Neural progenitor cell (in vitro differentiated cells): ENCODE measurements at regions not wholly inside any gene's neighbourhood (a gene's known extent, or its start where the extent isn't known, plus 50 kb on each side); places are given as distances from the start of the nearest gene placed in this dataset.
A peak's percentile ranks its signal among the peaks of the same experiment; 100 is the strongest.

ENCODE experiments used
- DNase-seq: peaks from one replicate; pipeline ENCODE4 v3.0.0-alpha.2; 2016; ENCODE audit warnings: low spot score
- H2AFZ ChIP-seq: fragments of 200-600 bp; sonication (generic); replicated peaks from 2 replicates; pipeline ENCODE4 v1.6.1; 2016; ENCODE audit warnings: antibody characterized with exemption
- H3F3A ChIP-seq: fragments of 200-600 bp; sonication (generic); 2 replicates; pipeline ENCODE4 v1.6.1; 2016; ENCODE audit warnings: antibody characterized with exemption, low read depth
- H3K27ac ChIP-seq: fragments of 200-600 bp; sonication (generic); 2 replicates; pipeline ENCODE4 v1.5.1; 2016; ENCODE audit warnings: mild to moderate bottlenecking
- H3K27me3 ChIP-seq: fragments of 200-600 bp; sonication (generic); 2 replicates; pipeline ENCODE4 v1.6.1; 2016; ENCODE audit warnings: mild to moderate bottlenecking, moderate library complexity
- H3K36me3 ChIP-seq: fragments of 200-600 bp; sonication (generic); 2 replicates; pipeline ENCODE4 v1.5.1; 2016
- H3K4me1 ChIP-seq: fragments of 200-600 bp; sonication (generic); 2 replicates; pipeline ENCODE4 v1.6.1; 2016; ENCODE audit warnings: mixed run types
- H3K4me2 ChIP-seq: fragments of 200-600 bp; sonication (generic); 2 replicates; pipeline ENCODE4 v1.6.1; 2016
- H3K4me3 ChIP-seq: fragments of 200-600 bp; sonication (generic); 2 replicates; pipeline ENCODE4 v1.5.1; 2016
- H3K79me2 ChIP-seq: fragments of 200-600 bp; sonication (generic); 2 replicates; pipeline ENCODE4 v1.6.1; 2016; ENCODE audit warnings: low read depth
- H3K9ac ChIP-seq: fragments of 200-600 bp; sonication (generic); 2 replicates; pipeline ENCODE4 v1.6.1; 2016
- H3K9me3 ChIP-seq: fragments of 200-600 bp; sonication (generic); 2 replicates; pipeline ENCODE4 v1.5.1; 2016; ENCODE audit warnings: low read depth
- H4K20me1 ChIP-seq: fragments of 200-600 bp; sonication (generic); 2 replicates; pipeline ENCODE4 v1.6.1; 2016; ENCODE audit warnings: low read depth
- H3K27ac Mint-ChIP-seq: 3 replicates; pipeline ENCODE4 v1.8.0; 2021; ENCODE audit warnings: mixed read lengths
- H3K27me3 Mint-ChIP-seq: 2 replicates; pipeline ENCODE4 v1.8.0; 2022; ENCODE audit warnings: low read depth, mild to moderate bottlenecking, inconsistent platforms, moderate library complexity, mixed read lengths; ENCODE audit not compliant: insufficient read depth
- H3K36me3 Mint-ChIP-seq: 3 replicates; pipeline ENCODE4 v1.8.0; 2021; ENCODE audit warnings: mixed read lengths
- H3K4me1 Mint-ChIP-seq: 3 replicates; pipeline ENCODE4 v1.8.0; 2021; ENCODE audit warnings: mixed read lengths
- H3K4me3 Mint-ChIP-seq: 3 replicates; pipeline ENCODE4 v1.8.0; 2021; ENCODE audit warnings: mild to moderate bottlenecking, moderate library complexity, mixed read lengths
- H3K9me3 Mint-ChIP-seq: 3 replicates; pipeline ENCODE4 v1.8.0; 2020; ENCODE audit warnings: mixed read lengths
- CTCF ChIP-seq: fragments of 200-600 bp; sonication (generic); IDR thresholded peaks from 2 replicates; pipeline ENCODE4 v1.5.1; 2017; ENCODE audit warnings: antibody characterized with exemption, mild to moderate bottlenecking
- EZH2 ChIP-seq: fragments of 200-600 bp; sonication (generic); IDR thresholded peaks from 2 replicates; pipeline ENCODE4 v1.6.1; 2017; ENCODE audit warnings: antibody characterized with exemption, mild to moderate bottlenecking, moderate library complexity
- EZH2phosphoT487 ChIP-seq: fragments of 200-600 bp; sonication (generic); IDR thresholded peaks from 2 replicates; pipeline ENCODE4 v1.6.1; 2017; ENCODE audit warnings: antibody characterized with exemption

- Mint-ChIP-seq H3K4me1 (peaks cover 17% of the 10 kb centered on the region), H3K9me3 (no peaks in the 10 kb centered on the region), H3K27me3 (no peaks in the 10 kb centered on the region), H3K4me3 (no peak overlapping the region), H3K27ac (no peak overlapping the region), H3K36me3 (no peaks in the 10 kb centered on the region)
- no peak overlapping the region for H3K4me3 ChIP-seq
- no peaks in the 10 kb centered on the region for H3F3A ChIP-seq
- H3K27me3 ChIP-seq, result no peaks in the 10 kb centered on the region
- H3K9ac ChIP-seq, result no peak overlapping the region
- no peaks in the 10 kb centered on the region for H4K20me1 ChIP-seq
- no peak overlapping the region for H2AFZ ChIP-seq
- DNase-seq, result no peak
- H3K27ac ChIP-seq, result no peak overlapping the region
- H3K36me3 ChIP-seq, result no peaks in the 10 kb centered on the region
- H3K4me1 ChIP-seq, result no peaks in the 10 kb centered on the region
- no peaks in the 10 kb centered on the region for H3K79me2 ChIP-seq
- TF ChIP-seq EZH2 (no peak), CTCF (no peak), EZH2phosphoT487 (no peak)
- no peak overlapping the region for H3K4me2 ChIP-seq
- H3K9me3 ChIP-seq, result no peaks in the 10 kb centered on the region
Observed at GRCh38 chr9:18138656-18139055, 335.3 kb upstream of the ADAMTSL1 start.

- H3K4me3 Mint-ChIP-seq, result no peak overlapping the region
- H2AFZ ChIP-seq, result peak overlapping the region; percentile 30
Observed at GRCh38 chr9:18141681-18142080, 332.3 kb upstream of the ADAMTSL1 start.

GRCh38 chr9:18143073-18143745 lies 330.7 kb upstream of the ADAMTSL1 start:
- H3K27me3 ChIP-seq, result no peaks in the 10 kb centered on the region
- H3K36me3 Mint-ChIP-seq, result no peaks in the 10 kb centered on the region
- TF ChIP-seq CTCF (peak; percentile 44), EZH2phosphoT487 (no peak)
- no peak overlapping the region for H3K4me2 ChIP-seq
- peaks cover 26% of the 10 kb centered on the region for H3K4me1 Mint-ChIP-seq
- no peaks in the 10 kb centered on the region for H3F3A ChIP-seq
- H3K27ac Mint-ChIP-seq, result no peak overlapping the region
- no peaks in the 10 kb centered on the region for H3K9me3 Mint-ChIP-seq
- H3K9me3 ChIP-seq, result no peaks in the 10 kb centered on the region
- H3K27ac ChIP-seq, result no peak overlapping the region
- H4K20me1 ChIP-seq, result no peaks in the 10 kb centered on the region
- H3K4me1 ChIP-seq, result no peaks in the 10 kb centered on the region
- H3K27me3 Mint-ChIP-seq, result no peaks in the 10 kb centered on the region
- H3K4me3 ChIP-seq, result no peak overlapping the region
- no peak overlapping the region for H3K4me3 Mint-ChIP-seq
- no peak overlapping the region for H3K9ac ChIP-seq
- H2AFZ ChIP-seq, result no peak overlapping the region
- H3K36me3 ChIP-seq, result no peaks in the 10 kb centered on the region
- peak; percentile 31 for DNase-seq
- H3K79me2 ChIP-seq, result no peaks in the 10 kb centered on the region

More at GRCh38 chr9:18141681-18142080, 332.3 kb upstream of the ADAMTSL1 start:
- Histone ChIP-seq H3K9ac (no peak overlapping the region), H4K20me1 (no peaks in the 10 kb centered on the region), H3K36me3 (no peaks in the 10 kb centered on the region), H3F3A (no peaks in the 10 kb centered on the region), H3K27ac (no peak overlapping the region), H3K79me2 (no peaks in the 10 kb centered on the region), H3K27me3 (no peaks in the 10 kb centered on the region), H3K9me3 (no peaks in the 10 kb centered on the region), H3K4me1 (no peaks in the 10 kb centered on the region), H3K4me3 (no peak overlapping the region), H3K4me2 (no peak overlapping the region)
- Mint-ChIP-seq H3K36me3 (no peaks in the 10 kb centered on the region), H3K4me1 (peaks cover 26% of the 10 kb centered on the region), H3K27me3 (no peaks in the 10 kb centered on the region), H3K27ac (no peak overlapping the region), H3K9me3 (no peaks in the 10 kb centered on the region)
- DNase-seq, result no peak
- TF ChIP-seq EZH2 (no peak), EZH2phosphoT487 (no peak), CTCF (no peak)
